Keratinocyte (primary cell): ENCODE measurements at regions not wholly inside any gene's neighbourhood (a gene's known extent, or its start where the extent isn't known, plus 50 kb on each side); places are given as distances from the start of the nearest gene placed in this dataset.
A peak's percentile ranks its signal among the peaks of the same experiment; 100 is the strongest.

Experiments used
- DNase-seq: peaks from one replicate; pipeline ENCODE4 v3.0.0-alpha.2; 2011; ENCODE audit warnings: low read depth, missing footprints, low spot score
- FAIRE-seq: peaks from 2 replicates; lab custom pipeline; 2011; peaks lifted over from hg19 to GRCh38; lab: Jason Lieb, UNC
- H2AFZ ChIP-seq: 2 replicates; pipeline ENCODE4 v1.6.0; 2012; ENCODE audit warnings: low read length, control low read depth, inconsistent platforms; ENCODE audit not compliant: control insufficient read depth
- H3K27ac ChIP-seq: 2 replicates; pipeline ENCODE4 v1.5.1; 2011; ENCODE audit warnings: low read length; ENCODE audit not compliant: control insufficient read depth, insufficient read depth
- H3K27me3 ChIP-seq: 3 replicates; pipeline ENCODE4 v1.6.0; 2011; ENCODE audit warnings: low read length; ENCODE audit not compliant: control insufficient read depth, insufficient read depth; ENCODE audit errors: extremely low read depth
- H3K36me3 ChIP-seq, 2 experiments: 2 replicates in 1 of 2; 3 replicates in 1 of 2; pipeline ENCODE4 v1.5.1; 2011; ENCODE audit warnings: low read length in 2 of 2, mild to moderate bottlenecking in 1 of 2; ENCODE audit not compliant: control insufficient read depth in 2 of 2, insufficient read depth in 2 of 2; ENCODE audit errors: extremely low read depth in 1 of 2
- H3K4me1 ChIP-seq: 3 replicates; pipeline ENCODE4 v1.5.1; 2011; ENCODE audit warnings: low read length; ENCODE audit not compliant: control insufficient read depth, insufficient read depth; ENCODE audit errors: extremely low read depth
- H3K4me2 ChIP-seq: 3 replicates; pipeline ENCODE4 v1.6.0; 2011; ENCODE audit warnings: low read depth, low read length; ENCODE audit not compliant: control insufficient read depth, insufficient read depth; ENCODE audit errors: extremely low read depth
- H3K4me3 ChIP-seq, 3 experiments: fragments of 200-600 bp in 1 of 3; sonication (generic) in 1 of 3; 2 replicates in 2 of 3; 3 replicates in 1 of 3; pipeline ENCODE4 v1.5.1; 2011 to 2016; ENCODE audit warnings: low read length in 3 of 3, mild to moderate bottlenecking in 3 of 3, control low read depth in 2 of 3, inconsistent platforms in 1 of 3, low read depth in 1 of 3, mixed read lengths in 1 of 3, mixed run types in 1 of 3, moderate library complexity in 1 of 3; ENCODE audit not compliant: control insufficient read depth in 2 of 3, insufficient read depth in 2 of 3; ENCODE audit errors: extremely low read depth in 1 of 3
- H3K79me2 ChIP-seq: 2 replicates; pipeline ENCODE4 v1.6.0; 2012; ENCODE audit warnings: low read length; ENCODE audit not compliant: control insufficient read depth, insufficient read depth
- H3K9ac ChIP-seq: 3 replicates; pipeline ENCODE4 v1.6.0; 2011; ENCODE audit warnings: low read length; ENCODE audit not compliant: control insufficient read depth, insufficient read depth; ENCODE audit errors: extremely low read depth
- H3K9me1 ChIP-seq: 3 replicates; pipeline ENCODE4 v1.6.0; 2011; ENCODE audit warnings: low read length; ENCODE audit not compliant: control insufficient read depth, insufficient read depth; ENCODE audit errors: extremely low read depth
- H3K9me3 ChIP-seq: 2 replicates; pipeline ENCODE4 v1.5.1; 2012; ENCODE audit warnings: low read depth, low read length; ENCODE audit not compliant: control insufficient read depth
- H4K20me1 ChIP-seq: 3 replicates; pipeline ENCODE4 v1.6.0; 2011; ENCODE audit warnings: low read length; ENCODE audit not compliant: control insufficient read depth, insufficient read depth; ENCODE audit errors: extremely low read depth
- CTCF ChIP-seq, 3 experiments: IDR thresholded peaks in 1 of 3; conservative IDR thresholded peaks in 1 of 3; optimal IDR thresholded peaks in 1 of 3; 2 replicates in 2 of 3; 3 replicates in 1 of 3; pipeline versions ENCODE3 to v1.5.1; 2011; ENCODE audit warnings: low read length in 3 of 3, mild to moderate bottlenecking in 3 of 3, moderate library complexity in 2 of 3, control low read depth in 1 of 3, inconsistent platforms in 1 of 3; ENCODE audit not compliant: insufficient read depth in 2 of 3; ENCODE audit errors: extremely low read depth in 1 of 3
- EZH2 ChIP-seq: IDR thresholded peaks from one replicate; pipeline ENCODE4 v1.6.1; 2012; ENCODE audit warnings: inconsistent platforms, mild to moderate bottlenecking, low read length, moderate library complexity
- dilution Hi-C: fragments of 300-500 bp; cut with MboI; formaldehyde crosslinking; loops from one replicate; pipeline ENCODE4 v1.7.0; 2020; ENCODE audit warnings: low sequenced_read_pairs; ENCODE audit not compliant: extremely low pct_ligation_motif_present

- H3K9me1 ChIP-seq: no peaks in the 10 kb centered on the region
- H2AFZ ChIP-seq: peak overlapping the region; percentile 92
- H3K36me3 ChIP-seq: no peaks in the 10 kb centered on the region
- no peaks in the 10 kb centered on the region for H3K9me3 ChIP-seq
- peak overlapping the region; percentile 65 for H3K9ac ChIP-seq
- TF ChIP-seq EZH2 (no peak), CTCF (optimal IDR thresholded peaks at IDR 0.05 in 1 of 3, IDR thresholded peaks at IDR 0.05 in 1 of 3, conservative IDR thresholded peaks at IDR 0.05 in 1 of 3; ENCODE audit: extremely low read depth in 1 of 3, insufficient read depth in 2 of 3, low read length in 3 of 3) (no peak)
- DNase-seq (no peak), FAIRE-seq (no peak)
- H3K4me2 ChIP-seq: peak overlapping the region; percentile 90
- peak overlapping the region; percentile 52 to 82 (median 82) for H3K4me3 ChIP-seq
- no peaks in the 10 kb centered on the region for H3K4me1 ChIP-seq
- H3K27ac ChIP-seq: no peak overlapping the region
- dilution Hi-C loops: no loop called here
- peaks cover 7% of the 10 kb centered on the region for H3K27me3 ChIP-seq
- H4K20me1 ChIP-seq: no peaks in the 10 kb centered on the region
- H3K79me2 ChIP-seq: no peaks in the 10 kb centered on the region
Observed at GRCh38 chr20:63101781-63102720, 95.3 kb upstream of the BHLHE23 start.

GRCh38 chr20:63100926-63101699, 94.3 kb upstream of the BHLHE23 start:
- Histone ChIP-seq H3K9ac (no peak overlapping the region), H3K4me3 (no peak overlapping the region), H3K4me1 (no peaks in the 10 kb centered on the region), H3K36me3 (no peaks in the 10 kb centered on the region), H3K27ac (no peak overlapping the region), H3K79me2 (no peaks in the 10 kb centered on the region), H3K9me1 (no peaks in the 10 kb centered on the region), H2AFZ (no peak overlapping the region), H3K9me3 (no peaks in the 10 kb centered on the region), H4K20me1 (no peaks in the 10 kb centered on the region), H3K27me3 (peaks cover 7% of the 10 kb centered on the region), H3K4me2 (no peak overlapping the region)
- dilution Hi-C loops: no loop called here
- no peak for DNase-seq
- TF ChIP-seq CTCF (optimal IDR thresholded peaks at IDR 0.05 in 1 of 3, IDR thresholded peaks at IDR 0.05 in 1 of 3, conservative IDR thresholded peaks at IDR 0.05 in 1 of 3; ENCODE audit: extremely low read depth in 1 of 3, insufficient read depth in 2 of 3, low read length in 3 of 3): no peak
- TF ChIP-seq EZH2: no peak
- FAIRE-seq: no peak
